ENCODE measurements at regions not wholly inside any gene's neighbourhood (a gene's known extent, or its start where the extent isn't known, plus 50 kb on each side); places are given as distances from the start of the nearest gene placed in this dataset.

- TF ChIP-seq CTCF (IDR thresholded peaks at IDR 0.05) (no peak), SIN3A (IDR thresholded peaks at IDR 0.05; ENCODE audit: borderline replicate concordance, insufficient read depth, low read depth, low read length) (no peak), POLR2AphosphoS5 (IDR thresholded peaks at IDR 0.05; ENCODE audit: low read depth, low read length) (no peak), REST (IDR thresholded peaks at IDR 0.05; ENCODE audit: insufficient read depth in 1 of 2, low read depth in 2 of 2, low read length in 1 of 2) (no peak), TCF7L2 (IDR thresholded peaks at IDR 0.05; ENCODE audit: low read depth, low read length) (no peak)
- BruUV-seq (replicated peaks), result no TSS peak
- no peak for DNase-seq (ENCODE audit: low read depth, low spot score)
- no peak overlapping the region for H3K4me3 ChIP-seq (ENCODE audit: low read depth in 2 of 2, low read length in 2 of 2)
- no peaks in the 10 kb centered on the region for H3K36me3 ChIP-seq (ENCODE audit: control insufficient read depth, insufficient read depth, low read length)
- no peaks in the 10 kb centered on the region for H3K27me3 ChIP-seq (ENCODE audit: control insufficient read depth, insufficient read depth, low read length)
- no peaks in the 10 kb centered on the region for H3K4me1 ChIP-seq (ENCODE audit: control insufficient read depth, insufficient read depth, low read length)
- H3K27ac ChIP-seq (ENCODE audit: low read length), result no peak overlapping the region
- POLR2A ChIA-PET, result no interaction called here
- intact Hi-C loops (cut with micrococcal nuclease; ENCODE audit: unreplicated experiment), result no loop called here
- in situ Hi-C loops (cut with HindIII; ENCODE audit: low pct_unique_long_range_greater_than_20kb, low sequenced_read_pairs), result no loop called here
- H3K9me3 ChIP-seq (ENCODE audit: control insufficient read depth, insufficient read depth, low read depth, low read length), result no peaks in the 10 kb centered on the region
- no peak for ATAC-seq
- CTCF ChIA-PET, result no interaction called here
These were observed 121.9 kb upstream of the NFIB start for GRCh38 chr9:14435871-14436270.

- no TSS peak for BruUV-seq (replicated peaks)
- Histone ChIP-seq H3K4me1 (ENCODE audit: control insufficient read depth, insufficient read depth, low read length) (no peaks in the 10 kb centered on the region), H3K36me3 (ENCODE audit: control insufficient read depth, insufficient read depth, low read length) (no peaks in the 10 kb centered on the region), H3K27ac (ENCODE audit: low read length) (no peak overlapping the region), H3K27me3 (ENCODE audit: control insufficient read depth, insufficient read depth, low read length) (no peaks in the 10 kb centered on the region), H3K9me3 (ENCODE audit: control insufficient read depth, insufficient read depth, low read depth, low read length) (no peaks in the 10 kb centered on the region), H3K4me3 (ENCODE audit: low read depth in 2 of 2, low read length in 2 of 2) (no peak overlapping the region)
- DNase-seq (ENCODE audit: low read depth, low spot score) (no peak), ATAC-seq (no peak)
- TF ChIP-seq CTCF (IDR thresholded peaks at IDR 0.05) (no peak), REST (IDR thresholded peaks at IDR 0.05; ENCODE audit: insufficient read depth in 1 of 2, low read depth in 2 of 2, low read length in 1 of 2) (no peak), POLR2AphosphoS5 (IDR thresholded peaks at IDR 0.05; ENCODE audit: low read depth, low read length) (no peak), SIN3A (IDR thresholded peaks at IDR 0.05; ENCODE audit: borderline replicate concordance, insufficient read depth, low read depth, low read length) (no peak), TCF7L2 (IDR thresholded peaks at IDR 0.05; ENCODE audit: low read depth, low read length) (no peak)
- CTCF ChIA-PET, result no interaction called here
- POLR2A ChIA-PET, result no interaction called here
- in situ Hi-C loops (cut with HindIII; ENCODE audit: low pct_unique_long_range_greater_than_20kb, low sequenced_read_pairs), result no loop called here
- intact Hi-C loops (cut with micrococcal nuclease; ENCODE audit: unreplicated experiment), result no loop called here
These were observed 121.2 kb upstream of the NFIB start for GRCh38 chr9:14434971-14435718.
